NOMO-1 (cell line): ENCODE measurements at regions not wholly inside any gene's neighbourhood (a gene's known extent, or its start where the extent isn't known, plus 50 kb on each side); places are given as distances from the start of the nearest gene placed in this dataset.

Experiments used
- DNase-seq, 2 experiments: peaks; one replicate each; lab custom pipeline; 2025; ENCODE audit not compliant: unreplicated experiment in 2 of 2; lab: John Stamatoyannopoulos, UW

DNA sequence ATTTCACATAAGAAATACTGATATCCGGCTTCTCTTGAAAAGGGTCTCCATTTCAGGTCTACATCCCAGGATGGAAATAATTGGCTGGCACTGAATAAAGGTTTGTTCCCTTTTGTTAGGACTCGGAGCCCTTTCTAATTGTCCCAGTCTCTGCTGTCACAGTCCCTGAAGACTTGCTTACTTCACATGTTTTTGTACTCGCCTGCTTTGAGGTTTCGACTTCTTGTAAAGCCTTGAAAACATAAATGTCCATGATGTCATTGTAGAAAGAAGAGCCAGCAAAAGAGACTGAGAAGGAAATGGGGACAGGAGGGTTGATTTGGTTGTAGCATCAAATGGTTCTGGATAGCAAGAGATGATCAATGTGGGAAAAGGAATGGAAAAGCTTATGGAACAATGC, 963.4 kb upstream of the SEMA6D start:
- no peak for DNase-seq

DNA sequence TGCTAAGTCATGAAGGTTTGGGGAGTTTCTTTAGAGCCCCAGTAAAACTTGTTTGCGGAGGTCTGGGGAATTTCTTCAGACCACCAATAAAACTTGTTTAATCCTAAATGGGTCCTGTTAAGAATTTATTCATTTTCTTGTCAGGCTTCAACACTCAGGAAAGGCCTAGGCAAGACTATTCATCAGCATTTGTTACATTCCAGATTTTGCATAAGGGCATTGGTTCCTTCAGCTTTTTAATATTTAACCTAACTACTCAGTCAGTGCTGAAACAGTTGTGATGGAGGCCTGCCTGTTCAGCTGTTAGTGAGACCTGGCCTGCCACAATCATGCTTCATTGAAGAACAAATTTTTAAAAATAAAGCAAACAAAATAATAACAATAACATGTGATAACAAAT, 954.2 kb upstream of the SEMA6D start:
- no peak for DNase-seq

DNA sequence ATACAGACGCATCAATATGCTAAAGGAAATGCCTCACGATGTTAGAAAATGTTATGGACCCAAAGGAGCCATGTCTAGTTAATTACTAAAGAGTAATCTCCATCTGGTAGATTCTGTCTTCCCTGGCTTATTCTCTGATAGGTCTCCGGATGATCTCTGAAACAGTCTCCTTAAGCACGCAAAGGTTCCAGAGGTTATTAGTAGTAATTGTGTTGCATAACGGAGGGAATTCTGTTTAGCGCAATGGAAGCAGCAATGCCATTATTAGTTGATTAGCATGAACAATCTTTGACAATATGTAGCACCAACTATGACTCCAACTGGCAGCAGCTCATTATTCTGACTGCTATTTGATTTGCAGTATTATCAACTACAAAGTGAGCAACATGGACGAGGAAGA, 952.5 kb upstream of the SEMA6D start:
- DNase-seq, result no peak

DNA sequence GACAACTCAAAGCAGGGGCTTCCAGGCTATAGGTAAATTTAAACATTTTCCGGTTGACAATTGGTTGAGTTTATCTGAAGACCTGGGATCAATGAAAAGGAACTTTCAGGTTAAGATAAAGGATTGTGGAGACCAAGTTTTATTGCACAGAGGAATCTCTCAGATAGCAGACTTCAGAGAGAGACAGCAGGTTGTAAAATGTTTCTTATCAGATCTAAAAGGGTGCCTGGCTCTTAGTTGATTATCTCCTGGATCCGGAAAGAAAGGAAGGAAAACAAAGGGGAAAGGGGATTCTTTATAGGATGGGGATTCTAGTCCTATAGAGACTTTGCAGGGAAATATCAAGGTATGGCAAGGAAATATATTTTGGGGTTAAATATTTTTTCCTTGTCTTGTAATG, 951.3 kb upstream of the SEMA6D start:
- no peak for DNase-seq

DNA sequence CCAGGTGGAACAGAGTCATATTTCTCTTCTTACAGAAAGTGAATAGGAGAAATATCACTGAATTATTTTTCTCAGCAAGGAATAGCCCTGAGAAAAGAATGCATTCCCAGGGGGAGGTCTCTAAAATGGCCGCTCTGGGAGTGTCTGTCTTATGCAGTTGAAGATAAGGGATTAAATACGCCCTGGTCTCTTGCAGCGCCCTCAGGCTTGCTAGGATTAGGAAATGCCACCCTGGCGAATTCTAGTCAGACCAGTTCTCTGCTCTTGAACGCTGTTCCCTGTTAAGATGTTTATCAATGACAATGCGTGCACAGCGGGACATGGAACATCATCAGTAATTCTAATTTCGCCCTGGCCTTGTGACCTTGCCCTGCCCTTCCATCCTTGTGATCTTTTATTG, 949.0 kb upstream of the SEMA6D start:
- no peak for DNase-seq

DNA sequence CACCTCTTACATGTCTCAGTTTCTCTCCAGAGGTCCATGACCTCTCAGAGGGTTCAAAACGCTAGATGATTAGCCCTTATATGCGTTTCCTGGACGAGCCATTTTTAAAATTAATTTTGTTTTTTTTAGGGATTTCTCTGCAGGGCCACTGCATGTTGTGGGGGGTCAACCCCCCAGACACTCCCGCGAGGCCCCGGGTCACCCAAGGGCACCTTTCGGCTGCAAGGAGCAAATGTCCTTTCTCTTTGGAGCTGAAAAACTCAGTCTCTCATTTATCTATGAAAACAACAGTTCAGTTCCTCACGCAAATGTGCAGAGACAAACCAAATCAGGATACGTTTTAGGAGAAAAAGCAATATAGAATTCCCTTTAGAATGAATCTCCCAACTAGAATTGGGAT, 944.3 kb upstream of the SEMA6D start:
- no peak for DNase-seq

DNA sequence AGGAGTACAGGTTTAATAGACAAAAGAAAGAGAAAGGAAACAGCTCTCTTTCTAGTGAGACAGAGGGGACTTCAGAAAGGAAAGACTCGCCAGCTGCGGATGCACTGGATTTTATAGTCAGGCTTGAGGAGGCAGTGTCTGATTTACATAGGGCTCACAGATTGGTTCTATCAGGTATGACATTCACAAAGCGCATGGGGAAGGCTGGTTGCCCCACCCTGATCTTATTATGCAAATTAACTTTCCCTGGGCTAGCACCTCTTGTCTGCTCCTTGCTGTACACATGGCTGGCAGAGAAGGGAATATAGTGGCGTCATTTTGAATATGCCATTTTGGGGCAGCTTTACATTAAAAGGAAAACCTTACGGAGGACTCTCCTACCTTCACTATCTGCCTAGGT, 938.4 kb upstream of the SEMA6D start:
- DNase-seq, result no peak

DNA sequence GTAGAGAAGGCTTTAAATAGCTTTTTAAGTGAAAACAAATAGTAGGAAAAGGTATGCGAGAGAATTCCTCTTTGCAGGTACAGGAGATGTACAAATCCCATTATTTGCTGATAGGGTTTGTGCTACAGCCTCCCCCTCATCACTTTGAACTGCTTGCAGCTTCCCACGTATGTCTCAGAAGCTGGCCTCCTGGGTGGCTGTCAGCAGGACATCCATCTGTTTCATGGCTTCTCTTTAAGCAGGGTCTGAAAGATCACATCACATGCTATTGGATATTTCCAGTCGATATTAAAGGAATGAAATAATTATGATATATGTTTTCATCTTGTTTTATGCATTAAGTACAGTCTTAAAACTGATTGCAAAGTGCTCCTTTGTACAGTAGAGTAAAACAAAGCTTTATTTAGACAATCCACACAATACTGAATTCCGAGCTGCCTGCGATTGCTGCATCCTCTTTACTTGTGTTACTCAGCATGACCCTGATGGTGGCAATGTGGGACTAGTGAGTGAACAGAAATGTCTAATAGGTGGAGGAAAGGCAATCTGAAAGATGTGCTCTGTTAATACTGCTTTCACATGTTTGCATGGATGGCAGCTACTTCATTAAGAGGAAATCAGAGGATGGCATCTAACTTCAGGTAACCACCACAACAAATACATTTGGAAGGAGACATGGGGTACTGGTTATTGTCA, 930.6 kb upstream of the SEMA6D start:
- no peak for DNase-seq

DNA sequence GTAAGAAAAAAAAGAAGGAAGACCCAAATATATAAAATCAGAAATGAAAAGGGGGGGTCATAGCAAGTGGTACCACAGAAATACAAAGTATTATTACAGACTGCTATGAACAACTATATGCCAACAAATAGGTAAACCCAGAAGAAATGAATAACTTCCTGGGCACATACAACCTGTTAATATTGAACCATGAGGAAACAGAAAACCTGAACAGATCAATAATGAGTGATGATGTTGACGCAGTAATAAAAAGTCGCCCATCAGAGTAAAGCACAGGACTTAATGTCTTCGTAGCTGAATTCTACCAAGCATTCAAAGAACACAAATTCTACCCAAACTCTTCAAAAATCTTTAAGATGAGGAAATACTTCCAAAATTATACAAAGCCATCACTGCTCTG, 921.6 kb upstream of the SEMA6D start:
- DNase-seq, result no peak

DNA sequence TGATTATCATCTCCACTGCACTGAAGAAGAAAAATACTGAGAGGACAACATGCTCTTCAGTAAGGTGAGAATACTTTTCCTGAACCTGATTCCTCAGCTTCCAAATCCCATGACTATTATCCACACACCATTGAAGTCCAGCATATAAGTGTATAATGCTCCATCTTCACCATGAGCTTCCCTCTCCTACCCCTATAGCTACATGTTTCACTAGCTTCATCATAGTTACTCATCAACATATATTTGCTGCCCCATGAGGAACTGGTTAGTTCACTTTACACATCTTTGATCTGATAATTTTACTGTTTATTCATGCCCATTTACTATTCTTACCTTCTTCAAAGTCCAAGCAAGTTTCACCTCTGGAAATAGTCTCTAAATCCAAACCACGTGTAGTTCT, 908.5 kb upstream of the SEMA6D start:
- no peak for DNase-seq

DNA sequence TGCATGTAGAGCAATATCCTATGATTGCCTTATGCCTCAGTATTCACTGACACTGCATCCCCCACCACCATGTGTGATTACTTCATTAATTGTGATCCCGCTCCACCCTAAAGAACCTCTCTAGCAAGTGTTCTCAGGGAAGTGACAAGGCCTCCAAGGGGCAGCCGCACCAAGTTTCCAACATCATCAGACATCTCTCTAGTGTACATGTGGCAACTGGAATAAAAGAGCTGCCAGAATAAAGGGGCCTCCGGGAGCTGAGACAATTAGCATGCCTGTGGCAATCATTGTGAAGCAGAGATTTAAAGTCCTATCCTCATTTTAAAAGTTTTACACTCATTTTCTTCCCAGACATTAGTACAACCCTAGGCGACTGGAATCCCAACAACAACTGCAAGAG, 902.1 kb upstream of the SEMA6D start:
- DNase-seq, result no peak

DNA sequence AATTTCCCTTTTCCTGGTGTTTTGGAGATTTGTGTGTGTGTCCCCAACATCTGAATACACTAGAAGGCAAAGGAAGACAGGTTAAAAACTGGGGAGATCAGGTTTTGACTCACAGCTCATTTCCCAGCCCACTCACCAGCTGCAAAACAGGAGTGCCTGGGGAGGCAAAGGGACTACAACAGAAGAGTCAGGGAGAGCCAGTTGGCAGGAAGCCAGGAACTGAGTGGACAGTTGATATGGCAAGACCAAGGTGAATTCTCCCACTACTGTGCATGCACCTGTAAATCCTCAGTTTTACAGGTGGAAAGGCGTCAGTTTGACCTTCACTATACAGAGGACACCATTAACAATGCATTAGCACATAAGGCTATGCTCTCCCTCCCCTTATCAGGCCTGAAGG, 901.5 kb upstream of the SEMA6D start:
- DNase-seq, result no peak

DNA sequence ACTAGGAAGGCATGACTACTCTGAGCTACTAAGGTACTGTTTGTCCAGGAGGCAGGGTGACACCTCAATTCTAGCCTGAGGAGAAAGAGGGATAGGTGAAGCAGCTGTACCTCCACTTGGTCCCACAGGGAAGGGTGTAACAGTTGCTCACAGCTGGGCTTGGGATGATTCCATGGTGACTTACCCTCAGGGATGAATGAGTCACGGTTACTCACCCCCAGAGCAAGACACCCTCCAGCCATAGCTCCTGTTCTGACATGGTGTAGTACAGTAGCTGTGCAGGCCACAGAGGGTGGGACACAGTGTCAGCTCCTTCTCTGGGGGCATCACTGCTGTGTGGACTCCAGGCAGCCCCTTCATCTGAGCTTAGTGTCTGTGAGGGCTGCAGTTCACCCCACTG, 868.6 kb upstream of the SEMA6D start:
- no peak for DNase-seq

DNA sequence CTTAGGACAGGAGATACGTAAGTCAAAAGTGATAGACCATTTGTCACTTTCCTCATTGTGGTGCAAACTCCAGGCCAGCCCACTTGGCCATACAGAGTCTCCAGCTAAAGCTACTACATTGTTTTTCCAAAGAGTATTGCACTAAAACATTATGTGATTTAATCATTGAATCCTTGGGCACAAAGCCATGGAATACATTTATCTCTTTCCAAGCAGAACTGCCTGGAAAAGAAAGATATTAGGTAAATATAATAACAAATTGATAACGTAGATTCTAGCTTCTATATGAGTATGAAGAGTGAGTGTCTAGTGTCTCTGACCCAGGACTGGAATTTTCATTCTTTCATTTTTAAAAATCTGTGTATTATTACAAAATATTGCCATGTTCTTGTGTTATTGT, 863.7 kb upstream of the SEMA6D start:
- DNase-seq, result no peak

DNA sequence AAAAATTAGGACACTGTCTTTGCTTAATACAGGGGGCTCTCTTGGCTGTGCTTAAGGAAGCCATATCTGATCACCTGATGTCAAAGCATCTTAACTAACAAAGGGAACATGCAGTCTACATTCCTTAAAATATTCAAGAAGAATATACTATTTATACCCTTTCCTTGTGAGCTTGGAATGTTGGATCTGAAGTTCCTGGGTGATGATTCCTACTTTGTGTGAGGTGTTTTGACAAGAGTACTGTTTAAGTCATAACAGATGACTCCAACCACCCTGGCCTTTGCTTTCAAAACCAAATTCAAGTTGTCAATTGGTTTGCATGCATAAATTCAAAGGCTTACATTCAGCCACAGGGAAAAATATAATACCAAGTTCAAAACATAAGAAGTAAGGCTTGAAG, 862.7 kb upstream of the SEMA6D start:
- no peak for DNase-seq

DNA sequence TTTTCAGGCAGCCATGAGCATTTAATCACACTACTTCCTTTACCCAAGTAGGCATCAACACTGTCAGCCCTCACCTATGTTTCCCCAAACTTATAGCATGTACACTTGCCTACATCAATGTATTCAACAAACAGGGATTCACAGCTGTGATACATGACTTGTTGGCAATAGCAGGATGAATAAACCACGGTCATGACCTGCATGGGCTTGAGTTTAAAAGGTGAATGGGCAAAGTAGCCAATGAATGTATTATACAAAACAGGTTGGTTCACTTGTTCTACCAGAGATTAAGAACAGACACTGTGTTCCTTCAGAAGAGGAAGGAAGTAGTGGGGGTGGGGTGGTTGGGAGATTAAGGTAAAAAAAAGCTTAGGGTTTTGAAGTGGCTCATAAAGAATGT, 861.9 kb upstream of the SEMA6D start:
- DNase-seq, result no peak

DNA sequence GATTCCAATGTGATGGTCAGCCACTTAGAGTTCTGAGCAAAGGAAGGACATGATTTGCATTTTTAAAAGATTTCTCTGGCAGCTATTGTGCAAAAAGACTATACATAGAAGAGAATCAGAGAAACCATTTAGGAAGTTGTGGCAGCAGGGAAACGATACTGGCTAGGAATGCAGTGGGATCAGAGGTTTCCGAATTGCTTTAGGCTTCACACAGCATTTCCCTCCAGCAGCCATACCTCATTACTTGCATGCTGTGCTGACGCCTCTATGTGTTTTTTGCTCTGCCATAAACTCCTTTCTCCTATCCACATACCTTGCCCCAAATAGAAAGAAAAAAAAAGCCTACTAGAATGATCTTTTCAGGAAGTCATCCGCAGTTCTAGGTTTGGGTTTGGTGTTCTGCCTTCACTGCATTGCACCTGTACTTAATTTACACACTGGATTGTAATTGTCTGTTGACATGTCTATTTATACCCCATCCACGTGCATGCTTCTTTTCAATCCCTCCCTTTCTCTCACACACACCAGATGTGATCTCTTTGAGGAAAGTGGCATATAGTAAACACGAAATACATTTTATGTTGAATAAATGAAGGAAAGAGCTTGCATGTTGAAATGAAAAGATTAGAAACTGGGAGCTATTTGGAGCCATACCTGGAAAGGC, 860.3 kb upstream of the SEMA6D start:
- DNase-seq, result no peak

DNA sequence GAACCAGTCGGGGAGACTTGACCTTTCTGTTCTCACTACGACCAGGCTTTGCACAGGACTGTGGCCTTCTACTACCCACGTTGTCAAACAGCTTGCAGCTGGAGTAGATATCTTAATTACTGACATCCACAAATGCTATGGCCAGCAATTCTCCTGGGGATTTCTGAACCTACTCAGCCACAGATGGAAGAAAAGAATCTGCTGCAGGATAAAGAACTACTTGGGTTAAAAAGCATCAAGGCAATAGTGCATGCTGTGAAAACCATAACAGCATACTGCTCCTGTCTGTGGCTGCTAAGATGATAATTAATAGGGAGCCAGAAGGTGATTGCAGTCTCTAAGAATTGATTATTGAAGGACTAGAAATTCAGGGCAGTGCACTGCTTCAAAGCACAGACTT, 859.2 kb upstream of the SEMA6D start:
- no peak for DNase-seq

DNA sequence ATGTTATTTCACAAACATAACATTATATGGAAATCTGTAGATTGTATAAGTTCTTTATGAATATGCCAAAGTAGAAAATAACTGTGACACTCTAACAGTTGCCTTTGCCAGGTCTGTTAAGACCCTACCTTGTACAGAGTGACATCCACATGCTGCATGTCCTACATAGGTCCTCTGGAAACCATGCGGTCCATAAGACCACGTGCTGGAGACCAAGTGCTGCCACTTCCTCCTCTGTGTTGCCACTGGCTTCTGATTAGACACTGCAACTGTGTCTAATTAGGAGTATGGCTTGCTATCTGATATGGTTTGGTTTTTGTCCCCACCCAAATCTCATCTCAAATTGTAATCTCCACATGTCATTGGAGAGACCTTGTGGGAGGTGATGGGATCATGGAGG, 855.5 kb upstream of the SEMA6D start:
- no peak for DNase-seq

DNA sequence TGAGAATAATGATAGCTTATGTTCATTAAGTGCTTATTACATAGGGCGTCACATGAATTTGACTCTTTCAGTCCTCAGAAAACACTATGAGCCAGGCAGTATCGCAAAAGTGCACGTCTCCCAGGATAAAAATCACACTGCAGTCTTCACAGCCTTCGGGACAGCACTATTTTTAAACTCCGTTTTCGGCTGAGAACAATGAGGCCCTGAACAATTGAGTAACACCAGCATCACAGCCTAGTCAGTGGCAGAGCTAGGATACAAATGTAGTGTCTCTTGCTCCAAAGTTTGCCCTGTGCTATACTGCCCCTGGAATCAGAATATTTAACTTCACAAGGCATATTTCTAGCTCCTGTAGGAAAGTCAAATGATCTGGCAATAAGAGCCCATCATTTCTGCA, 852.1 kb upstream of the SEMA6D start:
- no peak for DNase-seq

DNA sequence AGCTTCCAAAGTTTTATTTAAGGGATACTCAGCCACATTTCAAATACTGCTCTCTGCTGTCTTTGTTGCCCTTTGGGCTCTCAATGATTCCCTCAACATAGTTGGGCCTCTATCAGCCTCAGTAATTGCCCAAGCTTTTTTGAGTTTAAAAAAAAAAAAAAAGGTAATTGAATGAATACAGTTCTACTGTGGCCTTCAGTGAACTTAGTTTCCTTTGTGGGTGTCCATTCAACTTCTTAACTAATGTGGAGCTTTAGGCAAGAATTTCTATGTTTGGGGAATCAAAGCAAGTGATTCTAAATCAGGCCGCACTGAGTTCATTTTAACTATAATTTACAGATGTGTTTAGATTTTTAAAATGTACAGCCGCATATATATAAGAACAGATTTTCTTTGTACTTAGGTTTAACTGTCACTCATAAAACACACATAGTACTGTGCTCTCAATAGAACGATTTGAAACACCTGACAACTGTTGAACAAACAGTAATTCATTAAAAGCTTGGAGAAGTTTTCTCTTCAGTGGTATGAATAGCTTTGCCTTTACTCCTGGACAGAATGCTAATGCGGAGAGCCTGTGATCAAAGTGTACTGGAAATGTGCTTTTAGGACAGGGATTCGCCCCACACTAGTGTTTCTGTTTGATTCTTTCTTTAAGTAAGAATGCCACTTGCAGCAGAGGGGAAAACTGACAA, 844.9 kb upstream of the SEMA6D start:
- no peak for DNase-seq

DNA sequence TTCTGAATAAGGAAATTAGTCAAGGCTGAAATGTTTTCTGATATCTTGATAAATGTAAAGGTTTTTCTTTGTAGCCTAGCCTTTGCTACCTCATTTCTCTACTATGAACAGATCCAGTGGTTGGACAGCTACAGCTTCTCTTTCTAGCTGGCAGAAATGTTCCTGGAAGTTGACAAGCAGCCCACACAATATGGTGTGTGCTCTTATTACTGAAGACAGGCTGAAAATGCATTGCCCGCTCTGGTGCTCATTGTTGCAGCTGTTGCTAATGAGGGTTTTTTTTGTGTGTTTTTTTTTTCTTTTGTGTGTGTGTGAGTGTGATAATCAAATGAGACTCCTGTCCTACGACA, 844.3 kb upstream of the SEMA6D start:
- DNase-seq, result no peak
